ENCODE measurements at regions not wholly inside any gene's neighbourhood (a gene's known extent, or its start where the extent isn't known, plus 50 kb on each side); places are given as distances from the start of the nearest gene placed in this dataset.

DNA sequence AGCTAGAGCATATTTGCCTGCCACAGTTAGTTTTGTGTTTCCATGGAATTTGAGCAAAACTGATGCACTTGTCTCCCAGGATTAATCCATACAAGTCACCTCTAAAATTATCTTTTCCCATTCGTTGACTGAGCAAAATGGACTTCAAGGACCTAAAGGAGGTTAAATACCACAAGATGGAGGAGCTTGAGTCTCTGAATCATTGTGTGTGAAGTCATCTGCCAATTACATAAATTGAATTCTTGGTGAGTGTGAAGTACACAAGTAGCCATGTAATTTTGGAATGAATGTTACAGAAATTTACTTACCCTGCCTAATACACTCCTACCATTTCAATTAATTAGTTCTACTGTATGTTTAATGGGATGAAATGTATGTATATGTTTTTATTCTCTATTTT is 501.7 kb upstream of the POT1 start:
- Histone ChIP-seq H3K9me3 (ENCODE audit: control insufficient read depth, low read depth, low read length) (no peaks in the 10 kb centered on the region), H3K79me2 (ENCODE audit: control insufficient read depth, insufficient read depth, low read length) (no peaks in the 10 kb centered on the region), H4K20me1 (ENCODE audit: control insufficient read depth, extremely low read depth, insufficient read depth, low read length) (no peaks in the 10 kb centered on the region), H3K9me1 (ENCODE audit: control insufficient read depth, extremely low read depth, insufficient read depth, low read length) (no peaks in the 10 kb centered on the region), H3K9ac (ENCODE audit: control insufficient read depth, extremely low read depth, insufficient read depth, low read length) (no peak overlapping the region), H3K36me3 (ENCODE audit: control insufficient read depth in 2 of 2, extremely low read depth in 1 of 2, insufficient read depth in 2 of 2, low read length in 2 of 2) (no peaks in the 10 kb centered on the region), H3K4me1 (ENCODE audit: control insufficient read depth, extremely low read depth, insufficient read depth, low read length) (no peaks in the 10 kb centered on the region), H3K27ac (ENCODE audit: control insufficient read depth, insufficient read depth, low read length) (no peak overlapping the region), H3K4me2 (ENCODE audit: control insufficient read depth, extremely low read depth, insufficient read depth, low read depth, low read length) (no peak overlapping the region), H2AFZ (ENCODE audit: control insufficient read depth, low read length) (no peak overlapping the region), H3K27me3 (ENCODE audit: control insufficient read depth, extremely low read depth, insufficient read depth, low read length) (no peaks in the 10 kb centered on the region), H3K4me3 (ENCODE audit: control insufficient read depth in 2 of 3, extremely low read depth in 1 of 3, insufficient read depth in 2 of 3, low read depth in 1 of 3, low read length in 3 of 3) (no peak overlapping the region)
- TF ChIP-seq, protein P1, sequence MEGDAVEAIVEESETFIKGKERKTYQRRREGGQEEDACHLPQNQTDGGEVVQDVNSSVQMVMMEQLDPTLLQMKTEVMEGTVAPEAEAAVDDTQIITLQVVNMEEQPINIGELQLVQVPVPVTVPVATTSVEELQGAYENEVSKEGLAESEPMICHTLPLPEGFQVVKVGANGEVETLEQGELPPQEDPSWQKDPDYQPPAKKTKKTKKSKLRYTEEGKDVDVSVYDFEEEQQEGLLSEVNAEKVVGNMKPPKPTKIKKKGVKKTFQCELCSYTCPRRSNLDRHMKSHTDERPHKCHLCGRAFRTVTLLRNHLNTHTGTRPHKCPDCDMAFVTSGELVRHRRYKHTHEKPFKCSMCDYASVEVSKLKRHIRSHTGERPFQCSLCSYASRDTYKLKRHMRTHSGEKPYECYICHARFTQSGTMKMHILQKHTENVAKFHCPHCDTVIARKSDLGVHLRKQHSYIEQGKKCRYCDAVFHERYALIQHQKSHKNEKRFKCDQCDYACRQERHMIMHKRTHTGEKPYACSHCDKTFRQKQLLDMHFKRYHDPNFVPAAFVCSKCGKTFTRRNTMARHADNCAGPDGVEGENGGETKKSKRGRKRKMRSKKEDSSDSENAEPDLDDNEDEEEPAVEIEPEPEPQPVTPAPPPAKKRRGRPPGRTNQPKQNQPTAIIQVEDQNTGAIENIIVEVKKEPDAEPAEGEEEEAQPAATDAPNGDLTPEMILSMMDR (optimal IDR thresholded peaks at IDR 0.05 in 1 of 3, IDR thresholded peaks at IDR 0.05 in 1 of 3, conservative IDR thresholded peaks at IDR 0.05 in 1 of 3; ENCODE audit: extremely low read depth in 1 of 3, insufficient read depth in 2 of 3, low read length in 3 of 3) = no peak
- no peak for TF ChIP-seq EZH2 (IDR thresholded peaks at IDR 0.05; ENCODE audit: low read length)
- dilution Hi-C loops (cut with MboI; ENCODE audit: extremely low pct_ligation_motif_present, low sequenced_read_pairs) = no loop called here
- DNase-seq (ENCODE audit: low read depth, low spot score) (no peak), FAIRE-seq (no peak)

DNA sequence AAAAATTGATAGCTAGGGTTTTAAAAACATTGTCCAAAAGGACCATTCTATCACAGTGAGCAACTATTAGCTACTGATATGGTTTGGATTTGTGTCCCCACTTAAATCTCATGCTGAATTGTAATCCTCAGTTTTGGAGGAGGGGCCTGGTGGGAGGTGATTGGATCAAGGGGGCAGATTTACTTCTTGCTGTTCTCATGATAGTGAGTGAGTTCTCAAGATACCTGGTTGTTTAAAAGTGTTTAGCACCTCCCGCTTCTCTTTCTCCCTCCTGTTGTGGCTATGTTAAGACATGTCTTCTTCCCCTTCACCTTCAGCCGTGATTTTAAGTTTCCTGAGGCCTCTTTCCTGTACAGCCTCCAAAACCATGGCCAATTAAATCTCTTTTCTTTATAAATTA is 500.4 kb upstream of the POT1 start:
- no peak overlapping the region for H2AFZ ChIP-seq (ENCODE audit: control insufficient read depth, low read length)
- dilution Hi-C loops (cut with MboI; ENCODE audit: extremely low pct_ligation_motif_present, low sequenced_read_pairs) = no loop called here
- TF ChIP-seq, protein P1 (optimal IDR thresholded peaks at IDR 0.05 in 1 of 3, IDR thresholded peaks at IDR 0.05 in 1 of 3, conservative IDR thresholded peaks at IDR 0.05 in 1 of 3; ENCODE audit: extremely low read depth in 1 of 3, insufficient read depth in 2 of 3, low read length in 3 of 3) = no peak
- TF ChIP-seq EZH2 (IDR thresholded peaks at IDR 0.05; ENCODE audit: low read length) = no peak
- no peak overlapping the region for H3K4me2 ChIP-seq (ENCODE audit: control insufficient read depth, extremely low read depth, insufficient read depth, low read depth, low read length)
- H3K4me3 ChIP-seq (ENCODE audit: control insufficient read depth in 2 of 3, extremely low read depth in 1 of 3, insufficient read depth in 2 of 3, low read depth in 1 of 3, low read length in 3 of 3) = no peak overlapping the region
- no peak for DNase-seq (ENCODE audit: low read depth, low spot score)
- no peaks in the 10 kb centered on the region for H3K36me3 ChIP-seq (ENCODE audit: control insufficient read depth in 2 of 2, extremely low read depth in 1 of 2, insufficient read depth in 2 of 2, low read length in 2 of 2)
- H3K9me1 ChIP-seq (ENCODE audit: control insufficient read depth, extremely low read depth, insufficient read depth, low read length) = no peaks in the 10 kb centered on the region
- no peaks in the 10 kb centered on the region for H4K20me1 ChIP-seq (ENCODE audit: control insufficient read depth, extremely low read depth, insufficient read depth, low read length)
- no peak for FAIRE-seq
- no peak overlapping the region for H3K27ac ChIP-seq (ENCODE audit: control insufficient read depth, insufficient read depth, low read length)
- H3K4me1 ChIP-seq (ENCODE audit: control insufficient read depth, extremely low read depth, insufficient read depth, low read length) = no peaks in the 10 kb centered on the region
- no peaks in the 10 kb centered on the region for H3K27me3 ChIP-seq (ENCODE audit: control insufficient read depth, extremely low read depth, insufficient read depth, low read length)
- no peaks in the 10 kb centered on the region for H3K79me2 ChIP-seq (ENCODE audit: control insufficient read depth, insufficient read depth, low read length)
- H3K9ac ChIP-seq (ENCODE audit: control insufficient read depth, extremely low read depth, insufficient read depth, low read length) = no peak overlapping the region
- no peaks in the 10 kb centered on the region for H3K9me3 ChIP-seq (ENCODE audit: control insufficient read depth, low read depth, low read length)

Measured in keratinocyte (primary cell).